ENCODE measurements at regions not wholly inside any gene's neighbourhood (a gene's known extent, or its start where the extent isn't known, plus 50 kb on each side); places are given as distances from the start of the nearest gene placed in this dataset.

- DNase-seq (ENCODE audit: low spot score) = no peak
- Histone ChIP-seq H3K27ac (ENCODE audit: low read depth in 1 of 2, low read length in 2 of 2) (no peak overlapping the region), H3K9me3 (ENCODE audit: control insufficient read depth in 4 of 4, low read length in 3 of 4) (no peaks in the 10 kb centered on the region), H3K9ac (ENCODE audit: low read depth in 1 of 2, low read length in 2 of 2) (no peak overlapping the region), H3K4me1 (ENCODE audit: control insufficient read depth in 4 of 4, insufficient read depth in 4 of 4, low read length in 3 of 4) (no peaks in the 10 kb centered on the region), H3K36me3 (ENCODE audit: control insufficient read depth in 4 of 4, insufficient read depth in 3 of 4, low read depth in 1 of 4, low read length in 3 of 4) (no peaks in the 10 kb centered on the region), H3K27me3 (ENCODE audit: control insufficient read depth in 4 of 4, insufficient read depth in 4 of 4, low read length in 3 of 4) (no peaks in the 10 kb centered on the region), H3K4me3 (ENCODE audit: low read depth in 1 of 3, low read length in 3 of 3) (no peak overlapping the region)
- TF ChIP-seq CTCF (IDR thresholded peaks at IDR 0.05; ENCODE audit: low read depth, low read length, missing input control) (no peak), NR2F2 (IDR thresholded peaks at IDR 0.05) (no peak), EGR1 (IDR thresholded peaks at IDR 0.05; ENCODE audit: low read depth in 2 of 2) (no peak), HNF4G (IDR thresholded peaks at IDR 0.05) (no peak), HNF4A (conservative IDR thresholded peaks at IDR 0.05) (no peak), ZBTB33 (IDR thresholded peaks at IDR 0.05) (no peak), GABPA (IDR thresholded peaks at IDR 0.05 in 1 of 2, conservative IDR thresholded peaks at IDR 0.05 in 1 of 2) (no peak), FOXA1 (IDR thresholded peaks at IDR 0.05) (no peak), TAF1 (conservative IDR thresholded peaks at IDR 0.05) (no peak), JUND (IDR thresholded peaks at IDR 0.05) (no peak), SP1 (IDR thresholded peaks at IDR 0.05) (no peak), FOXA2 (IDR thresholded peaks at IDR 0.05) (no peak), MAX (IDR thresholded peaks at IDR 0.05) (no peak), YY1 (IDR thresholded peaks at IDR 0.05) (no peak), RXRA (IDR thresholded peaks at IDR 0.05) (no peak), ATF3 (IDR thresholded peaks at IDR 0.05) (no peak), RAD21 (IDR thresholded peaks at IDR 0.05) (no peak)
- WGBS = 66% methylated on average over 2 of the region's 2 CpGs
These were observed 70.9 kb downstream of the CGGBP1 start for GRCh38 chr3:87987952-87988351.

- no peak for TF ChIP-seq YY1 (IDR thresholded peaks at IDR 0.05)
- TF ChIP-seq EGR1 (IDR thresholded peaks at IDR 0.05; ENCODE audit: low read depth in 2 of 2) = no peak
- TF ChIP-seq RXRA (IDR thresholded peaks at IDR 0.05) = no peak
- no peak for TF ChIP-seq FOXA2 (IDR thresholded peaks at IDR 0.05)
- TF ChIP-seq MAX (IDR thresholded peaks at IDR 0.05) = no peak
- TF ChIP-seq CTCF (IDR thresholded peaks at IDR 0.05; ENCODE audit: low read depth, low read length, missing input control) = no peak
- TF ChIP-seq RAD21 (IDR thresholded peaks at IDR 0.05) = no peak
- no peak for TF ChIP-seq TAF1 (conservative IDR thresholded peaks at IDR 0.05)
- TF ChIP-seq HNF4G (IDR thresholded peaks at IDR 0.05) = no peak
- no peak for TF ChIP-seq SP1 (IDR thresholded peaks at IDR 0.05)
- TF ChIP-seq FOXA1 (IDR thresholded peaks at IDR 0.05) = no peak
- TF ChIP-seq HNF4A (conservative IDR thresholded peaks at IDR 0.05) = no peak
- Histone ChIP-seq H3K36me3 (ENCODE audit: control insufficient read depth in 4 of 4, insufficient read depth in 3 of 4, low read depth in 1 of 4, low read length in 3 of 4) (no peaks in the 10 kb centered on the region), H3K27ac (ENCODE audit: low read depth in 1 of 2, low read length in 2 of 2) (no peak overlapping the region), H3K9me3 (ENCODE audit: control insufficient read depth in 4 of 4, low read length in 3 of 4) (peaks cover 0 to 2% (median 0%) of the 10 kb centered on the region in 4 donors), H3K4me1 (ENCODE audit: control insufficient read depth in 4 of 4, insufficient read depth in 4 of 4, low read length in 3 of 4) (no peaks in the 10 kb centered on the region), H3K4me3 (ENCODE audit: low read depth in 1 of 3, low read length in 3 of 3) (no peak overlapping the region), H3K27me3 (ENCODE audit: control insufficient read depth in 4 of 4, insufficient read depth in 4 of 4, low read length in 3 of 4) (no peaks in the 10 kb centered on the region), H3K9ac (ENCODE audit: low read depth in 1 of 2, low read length in 2 of 2) (no peak overlapping the region)
- DNase-seq (ENCODE audit: low spot score) = no peak
- WGBS = 81% methylated on average over 3 of the region's 3 CpGs
These were observed 76.4 kb downstream of the CGGBP1 start for GRCh38 chr3:87982421-87982820.

All from liver (tissue), 8 donors.